ENCODE measurements at regions not wholly inside any gene's neighbourhood (a gene's known extent, or its start where the extent isn't known, plus 50 kb on each side); places are given as distances from the start of the nearest gene placed in this dataset.
A peak's percentile ranks its signal among the peaks of the same experiment; 100 is the strongest.

DNA sequence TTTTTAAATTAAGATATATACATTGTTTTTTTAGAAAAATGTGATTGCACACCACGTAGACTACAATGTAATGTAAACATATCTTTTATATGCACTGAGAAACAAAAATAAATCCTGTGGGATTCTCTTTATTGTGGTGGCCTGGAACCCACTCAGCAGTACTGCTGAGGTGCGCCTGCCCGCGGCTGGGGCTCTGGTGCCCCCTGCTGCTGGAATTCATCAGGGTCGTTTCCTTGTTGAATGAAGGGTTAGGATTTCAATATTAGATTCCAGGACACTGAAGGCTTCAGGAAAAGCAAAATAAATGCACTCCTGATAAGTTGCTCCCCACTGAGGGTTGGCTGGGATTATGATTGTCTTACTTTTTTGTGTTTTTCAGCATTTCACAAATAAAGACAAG is 175.8 kb upstream of the GGTLC1 start:
- H3K27me3 Mint-ChIP-seq = no peaks in the 10 kb centered on the region

DNA sequence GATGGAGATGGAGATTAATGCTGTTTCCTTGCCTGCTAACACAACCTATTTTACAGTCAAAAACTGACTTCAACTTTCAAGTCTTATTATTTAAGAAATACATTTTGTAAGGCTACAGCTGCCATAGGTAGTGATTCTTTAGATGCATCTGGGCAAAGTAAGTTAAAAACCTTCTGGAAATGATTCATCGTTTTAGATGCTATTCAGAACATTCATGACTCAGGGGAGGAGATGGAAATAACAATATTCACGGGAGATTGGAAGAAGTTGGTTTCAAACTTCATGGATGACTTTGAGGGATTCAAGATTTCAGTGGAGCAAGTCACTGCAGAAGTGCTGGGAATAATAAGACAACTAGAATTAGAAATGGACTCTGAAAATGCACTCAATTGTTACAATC is 174.9 kb upstream of the GGTLC1 start:
- Mint-ChIP-seq H3K36me3 (no peaks in the 10 kb centered on the region), H3K4me3 (no peak overlapping the region), H3K27ac (no peak overlapping the region), H3K4me1 (no peaks in the 10 kb centered on the region), H3K9me3 (no peaks in the 10 kb centered on the region), H3K27me3 (no peaks in the 10 kb centered on the region)
- no peak for ATAC-seq

More for the DNA sequence above, 175.8 kb upstream of the GGTLC1 start:
- ATAC-seq = no peak
- Mint-ChIP-seq H3K27ac (no peak overlapping the region), H3K4me3 (no peak overlapping the region), H3K36me3 (no peaks in the 10 kb centered on the region), H3K4me1 (no peaks in the 10 kb centered on the region), H3K9me3 (no peaks in the 10 kb centered on the region)

DNA sequence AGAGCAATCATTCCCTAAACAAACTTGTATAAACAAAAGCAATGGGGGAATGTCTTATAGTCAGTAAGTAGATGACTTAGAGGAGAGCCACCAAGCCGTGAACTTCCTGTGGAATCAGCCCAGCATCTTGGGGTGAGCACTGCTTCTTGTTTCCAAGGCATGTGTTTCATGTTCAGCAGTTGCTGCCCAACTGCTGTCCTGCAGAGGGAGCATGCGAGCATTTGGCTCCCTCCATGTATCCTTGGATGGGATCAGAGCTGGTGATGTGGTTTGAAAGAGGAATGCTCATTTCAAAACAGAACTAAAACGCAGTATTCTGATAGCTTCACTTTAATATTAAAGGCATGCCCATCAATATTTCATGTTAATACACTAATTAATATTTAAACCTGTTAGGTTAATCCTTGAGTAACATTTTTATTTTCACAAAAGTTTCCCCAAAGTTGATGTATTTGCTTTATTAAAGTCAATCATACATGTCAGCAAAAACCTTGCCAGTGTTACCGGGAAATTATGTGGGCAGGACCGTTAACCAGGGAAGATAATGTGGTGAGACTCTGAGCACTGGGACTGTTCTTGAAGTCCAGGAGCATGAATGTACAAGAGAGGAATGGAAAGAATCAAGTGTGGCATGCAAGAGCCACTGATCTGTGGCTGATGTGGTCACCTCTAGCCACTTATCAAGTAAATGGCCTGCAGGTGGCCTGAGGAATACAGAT is 172.1 kb upstream of the GGTLC1 start:
- no peaks in the 10 kb centered on the region for H3K9me3 Mint-ChIP-seq
- no peaks in the 10 kb centered on the region for H3K36me3 Mint-ChIP-seq
- ATAC-seq = no peak
- H3K4me1 Mint-ChIP-seq = no peaks in the 10 kb centered on the region
- H3K27me3 Mint-ChIP-seq = peaks cover 6% of the 10 kb centered on the region
- no peak overlapping the region for H3K27ac Mint-ChIP-seq
- H3K4me3 Mint-ChIP-seq = no peak overlapping the region

DNA sequence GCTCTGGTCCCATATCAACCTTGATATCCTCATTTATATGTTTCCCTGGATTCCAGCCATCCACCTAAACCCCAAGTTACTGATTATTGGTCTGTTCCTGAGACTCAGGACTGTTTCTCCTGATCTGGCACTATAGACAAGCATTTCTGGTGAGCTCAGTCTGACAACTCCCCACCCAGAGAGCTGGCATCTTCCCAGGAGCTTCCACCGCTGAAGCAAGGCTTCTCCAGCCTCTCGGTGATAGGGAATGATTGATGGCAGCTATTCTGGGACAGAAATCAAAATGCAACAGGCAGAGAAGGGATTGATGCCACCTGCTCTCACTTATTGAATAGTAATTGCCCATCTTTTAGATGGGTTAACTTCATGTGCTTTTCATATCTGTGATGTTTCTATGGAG is 169.7 kb upstream of the GGTLC1 start:
- H3K9me3 Mint-ChIP-seq = no peaks in the 10 kb centered on the region
- no peaks in the 10 kb centered on the region for H3K36me3 Mint-ChIP-seq
- no peak overlapping the region for H3K27ac Mint-ChIP-seq
- no peaks in the 10 kb centered on the region for H3K4me1 Mint-ChIP-seq
- H3K27me3 Mint-ChIP-seq = peaks cover 13% of the 10 kb centered on the region
- no peak for ATAC-seq
- no peak overlapping the region for H3K4me3 Mint-ChIP-seq

DNA sequence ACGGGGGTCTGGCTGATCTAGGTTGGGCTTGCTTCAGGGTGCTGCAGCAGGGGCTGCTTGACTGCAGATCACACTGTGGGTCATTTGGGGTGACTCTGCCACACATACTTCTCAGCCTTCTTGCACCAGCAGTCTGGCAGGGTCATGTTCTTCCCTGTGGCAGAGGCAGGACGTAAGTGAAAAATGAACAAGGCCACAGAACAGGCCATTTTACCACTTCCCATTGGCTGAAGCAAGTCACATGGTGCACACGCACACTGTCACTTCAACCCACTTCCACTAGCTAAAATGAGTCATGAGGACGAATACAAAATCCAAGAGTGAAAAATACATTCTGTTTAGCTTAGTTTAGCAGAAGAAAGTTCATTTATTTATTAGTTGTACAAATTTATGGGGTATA is 168.6 kb upstream of the GGTLC1 start:
- no peak for ATAC-seq
- no peaks in the 10 kb centered on the region for H3K36me3 Mint-ChIP-seq
- H3K9me3 Mint-ChIP-seq = no peaks in the 10 kb centered on the region
- H3K4me1 Mint-ChIP-seq = no peaks in the 10 kb centered on the region
- H3K27ac Mint-ChIP-seq = no peak overlapping the region
- H3K27me3 Mint-ChIP-seq = peaks cover 24% of the 10 kb centered on the region
- no peak overlapping the region for H3K4me3 Mint-ChIP-seq

DNA sequence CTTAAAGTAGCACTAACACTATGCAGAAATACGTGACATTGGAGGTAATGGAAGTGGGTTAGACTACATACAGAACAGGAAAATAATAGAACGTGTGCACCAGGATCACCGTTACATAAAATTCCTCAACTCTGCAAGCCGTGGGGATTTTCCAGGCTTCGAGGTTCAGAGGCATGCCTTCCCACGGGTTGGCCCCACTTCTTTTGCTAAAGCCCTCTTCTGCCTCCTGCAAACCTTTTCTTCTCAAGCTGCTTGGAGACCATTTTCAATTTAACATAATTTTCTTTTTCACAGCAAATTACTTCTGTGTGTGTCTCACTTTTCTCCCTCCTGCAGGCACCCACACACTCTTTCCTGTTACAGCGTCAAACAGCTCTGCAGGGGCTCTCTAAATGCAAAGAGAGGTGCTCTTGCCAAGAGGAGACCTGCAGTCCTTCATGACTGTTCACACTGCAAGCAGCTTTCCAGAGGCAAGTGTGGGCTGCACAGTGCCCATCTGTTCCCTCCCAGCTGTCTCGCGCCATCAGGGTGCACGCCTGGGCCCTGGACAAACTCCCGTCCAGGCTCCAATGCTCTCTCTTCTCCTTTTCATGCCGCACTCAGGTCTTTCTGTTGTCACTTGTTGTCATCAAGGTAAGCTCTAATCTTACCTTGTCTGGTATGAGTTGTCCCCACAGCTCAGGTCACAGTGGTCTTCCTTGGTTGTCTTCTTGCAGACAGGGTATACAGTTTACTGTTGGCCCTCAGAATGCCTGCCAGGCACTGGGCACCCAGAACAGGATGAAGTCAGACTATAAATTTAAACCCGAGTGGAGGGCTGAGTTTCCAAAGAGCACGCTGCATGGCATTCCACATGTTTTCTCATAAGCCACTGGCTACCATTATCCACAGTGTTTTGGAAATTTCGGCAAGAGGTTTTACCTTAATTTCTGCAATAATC is 164.8 kb upstream of the GGTLC1 start:
- Mint-ChIP-seq H3K27ac (no peak overlapping the region), H3K4me1 (no peaks in the 10 kb centered on the region), H3K4me3 (no peak overlapping the region), H3K27me3 (peaks cover 34% of the 10 kb centered on the region), H3K36me3 (no peaks in the 10 kb centered on the region), H3K9me3 (peaks cover 9% of the 10 kb centered on the region)
- ATAC-seq = no peak

DNA sequence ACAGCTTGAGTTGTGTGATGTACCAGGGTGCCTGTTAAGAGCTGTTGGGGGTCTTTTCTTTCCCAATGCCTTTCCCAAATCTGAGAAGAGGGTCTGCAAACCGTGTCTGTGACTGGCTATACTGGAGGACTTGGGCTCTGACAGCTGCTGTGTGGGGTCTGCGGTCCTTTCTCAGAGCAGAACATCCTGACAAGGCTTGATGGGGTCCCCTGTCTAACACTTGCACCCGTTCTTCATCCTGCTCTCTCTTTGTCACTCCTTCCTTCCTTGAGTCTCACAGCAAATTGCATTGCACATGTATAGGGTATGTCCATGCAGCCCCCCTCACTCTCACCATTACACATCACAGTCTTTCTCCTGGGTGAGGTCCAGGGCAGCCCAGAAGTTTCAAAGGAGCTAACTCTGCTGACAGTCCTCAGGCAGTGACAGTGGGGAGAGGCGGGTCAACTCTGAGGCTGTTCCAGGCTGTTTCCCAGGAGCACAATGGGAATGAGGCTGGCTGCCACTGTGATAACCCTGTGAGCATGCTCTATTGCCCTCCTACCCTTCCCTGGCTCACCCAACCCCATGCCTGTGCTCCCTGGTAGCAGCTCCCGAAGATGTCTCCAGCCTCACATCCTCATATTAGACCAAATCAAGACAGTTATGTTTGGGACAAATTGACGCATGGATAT is 163.2 kb upstream of the GGTLC1 start:
- H3K9me3 Mint-ChIP-seq = peaks cover 9% of the 10 kb centered on the region
- ATAC-seq = no peak
- H3K4me1 Mint-ChIP-seq = no peaks in the 10 kb centered on the region
- H3K36me3 Mint-ChIP-seq = no peaks in the 10 kb centered on the region
- H3K27me3 Mint-ChIP-seq = peaks cover 34% of the 10 kb centered on the region
- H3K27ac Mint-ChIP-seq = no peak overlapping the region
- no peak overlapping the region for H3K4me3 Mint-ChIP-seq

DNA sequence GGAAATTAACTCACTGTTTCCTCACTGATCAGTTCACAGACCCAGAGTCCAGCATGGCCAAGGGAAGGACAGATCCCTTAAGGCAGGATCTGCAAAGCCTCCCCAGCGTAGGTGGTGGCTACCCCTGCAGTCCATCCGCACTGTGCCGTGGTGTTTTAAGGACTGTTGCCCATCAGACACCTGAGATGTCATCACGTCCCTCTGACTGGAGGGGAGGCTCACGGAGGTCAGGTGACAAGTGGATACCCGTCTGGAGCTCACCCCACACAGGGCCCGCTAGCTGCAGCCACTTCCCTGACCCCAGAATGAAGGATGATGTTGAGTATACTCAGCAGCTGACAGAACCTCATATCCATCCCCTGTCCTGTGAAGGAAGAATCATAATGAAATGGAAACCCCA is 161.8 kb upstream of the GGTLC1 start:
- peaks cover 9% of the 10 kb centered on the region for H3K9me3 Mint-ChIP-seq
- no peaks in the 10 kb centered on the region for H3K4me1 Mint-ChIP-seq
- H3K27me3 Mint-ChIP-seq = peaks cover 28% of the 10 kb centered on the region
- no peak overlapping the region for H3K27ac Mint-ChIP-seq
- H3K36me3 Mint-ChIP-seq = no peaks in the 10 kb centered on the region
- no peak overlapping the region for H3K4me3 Mint-ChIP-seq
- no peak for ATAC-seq

DNA sequence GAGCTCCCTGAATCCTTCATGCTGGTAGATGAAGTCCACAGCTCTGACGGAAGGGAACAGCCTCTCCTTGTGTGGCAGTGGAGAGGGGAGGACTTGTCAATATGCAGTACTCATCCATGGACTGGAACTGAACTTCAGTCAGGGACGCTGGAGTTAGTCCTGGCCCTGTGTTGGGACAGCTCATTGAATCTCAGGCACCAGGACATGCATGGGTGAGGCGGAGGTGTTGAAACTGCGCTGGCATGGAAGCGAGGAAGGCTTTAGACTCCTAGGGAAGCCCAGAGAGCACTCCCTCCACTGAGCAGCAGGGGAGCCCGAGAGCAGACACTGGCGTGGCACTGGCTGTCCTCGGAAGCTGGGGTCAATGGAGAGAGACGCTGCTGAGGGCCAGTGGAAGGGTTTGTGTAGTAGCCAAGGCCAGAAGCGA is 161.3 kb upstream of the GGTLC1 start:
- Mint-ChIP-seq H3K27me3 (peaks cover 28% of the 10 kb centered on the region), H3K9me3 (peaks cover 9% of the 10 kb centered on the region), H3K27ac (no peak overlapping the region), H3K36me3 (no peaks in the 10 kb centered on the region), H3K4me3 (no peak overlapping the region), H3K4me1 (no peaks in the 10 kb centered on the region)
- ATAC-seq = no peak

DNA sequence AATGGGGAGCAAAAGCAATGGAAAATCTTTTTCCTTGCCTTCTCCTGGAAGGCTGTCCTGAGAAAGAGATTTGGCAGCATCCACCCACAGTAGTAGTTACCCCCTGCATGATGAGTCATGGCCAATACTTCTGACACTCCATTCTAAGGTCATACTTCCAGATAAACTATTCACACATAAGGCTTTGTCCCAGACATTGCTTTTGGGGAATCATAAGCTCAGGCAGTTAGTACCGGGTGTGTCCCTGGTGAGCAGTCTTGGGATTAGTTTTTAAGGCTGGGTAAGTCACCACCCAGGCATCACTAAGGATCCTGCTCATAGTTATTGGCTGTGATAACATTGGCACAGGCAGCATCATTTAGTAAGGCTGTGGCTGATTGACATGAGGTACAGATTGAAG is 160.6 kb upstream of the GGTLC1 start:
- H3K4me3 Mint-ChIP-seq = no peak overlapping the region
- H3K36me3 Mint-ChIP-seq = no peaks in the 10 kb centered on the region

DNA sequence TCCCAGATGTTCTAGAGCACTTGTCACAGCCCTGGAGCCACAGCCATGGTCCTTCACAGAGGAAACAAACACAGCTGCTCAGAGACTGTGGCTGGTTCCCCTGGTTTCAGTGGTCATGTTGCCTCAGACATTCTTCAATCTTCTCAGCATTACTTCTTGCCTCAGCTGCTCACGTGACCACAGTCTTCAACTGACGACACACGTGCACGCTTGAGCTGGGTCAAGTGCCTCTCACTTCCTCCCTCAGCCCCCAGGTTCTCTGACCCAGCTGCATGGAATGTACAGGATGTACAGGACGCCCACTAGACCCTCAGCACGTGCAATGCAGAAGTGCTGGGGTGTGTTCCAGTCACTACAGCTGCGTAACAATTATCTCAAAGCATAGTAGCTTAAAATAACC is 159.8 kb upstream of the GGTLC1 start:
- ATAC-seq = peak; percentile 41
- H3K36me3 Mint-ChIP-seq = no peaks in the 10 kb centered on the region
- peaks cover 9% of the 10 kb centered on the region for H3K9me3 Mint-ChIP-seq
- peaks cover 22% of the 10 kb centered on the region for H3K27me3 Mint-ChIP-seq
- H3K4me1 Mint-ChIP-seq = no peaks in the 10 kb centered on the region
- no peak overlapping the region for H3K4me3 Mint-ChIP-seq
- no peak overlapping the region for H3K27ac Mint-ChIP-seq

More for the DNA sequence above, 160.6 kb upstream of the GGTLC1 start:
- H3K27me3 Mint-ChIP-seq = peaks cover 28% of the 10 kb centered on the region
- H3K27ac Mint-ChIP-seq = no peak overlapping the region
- ATAC-seq = no peak
- H3K4me1 Mint-ChIP-seq = no peaks in the 10 kb centered on the region
- peaks cover 9% of the 10 kb centered on the region for H3K9me3 Mint-ChIP-seq

DNA sequence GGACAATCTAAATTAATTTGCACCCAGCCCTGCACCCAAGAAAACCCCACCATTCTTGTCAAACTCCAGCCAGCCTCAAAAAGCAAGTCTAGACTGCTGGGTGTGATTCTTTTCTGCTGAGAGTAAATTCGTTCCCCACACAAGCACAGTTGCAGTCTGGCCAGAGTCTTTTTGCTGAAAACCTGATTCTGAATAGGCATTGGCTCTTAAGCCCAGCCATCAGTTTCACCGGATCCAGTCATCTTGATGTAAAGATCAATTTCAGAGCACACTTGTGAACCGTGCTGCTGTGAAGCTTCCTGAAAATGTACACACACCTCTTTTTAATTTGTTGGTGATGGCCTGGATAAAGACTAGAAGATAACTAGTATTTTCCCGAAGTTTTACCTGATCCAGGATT is 159.4 kb upstream of the GGTLC1 start:
- H3K27ac Mint-ChIP-seq = no peak overlapping the region
- no peaks in the 10 kb centered on the region for H3K36me3 Mint-ChIP-seq
- peaks cover 18% of the 10 kb centered on the region for H3K27me3 Mint-ChIP-seq
- no peak for ATAC-seq
- H3K9me3 Mint-ChIP-seq = peaks cover 9% of the 10 kb centered on the region
- H3K4me3 Mint-ChIP-seq = no peak overlapping the region
- H3K4me1 Mint-ChIP-seq = no peaks in the 10 kb centered on the region

DNA sequence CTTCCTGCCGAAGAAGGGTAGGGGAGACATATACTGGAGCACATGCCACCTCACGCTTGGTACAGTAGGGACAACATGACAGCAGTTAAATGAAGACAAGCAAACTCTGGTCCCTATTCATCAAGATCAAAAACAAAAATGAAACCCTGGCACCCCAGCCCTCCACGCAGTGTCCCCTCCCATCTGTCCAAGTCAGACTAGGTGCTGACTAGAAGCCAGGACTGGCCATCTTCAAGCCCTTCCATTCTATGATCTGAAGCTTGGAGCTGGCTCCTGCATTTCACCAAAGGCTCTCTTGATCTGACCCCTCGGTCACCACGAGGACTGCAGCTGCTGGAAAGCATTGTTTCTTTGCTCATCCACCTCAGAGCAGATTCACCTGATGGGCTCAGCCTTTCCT is 158.9 kb upstream of the GGTLC1 start:
- H3K9me3 Mint-ChIP-seq = peaks cover 9% of the 10 kb centered on the region
- no peaks in the 10 kb centered on the region for H3K4me1 Mint-ChIP-seq

DNA sequence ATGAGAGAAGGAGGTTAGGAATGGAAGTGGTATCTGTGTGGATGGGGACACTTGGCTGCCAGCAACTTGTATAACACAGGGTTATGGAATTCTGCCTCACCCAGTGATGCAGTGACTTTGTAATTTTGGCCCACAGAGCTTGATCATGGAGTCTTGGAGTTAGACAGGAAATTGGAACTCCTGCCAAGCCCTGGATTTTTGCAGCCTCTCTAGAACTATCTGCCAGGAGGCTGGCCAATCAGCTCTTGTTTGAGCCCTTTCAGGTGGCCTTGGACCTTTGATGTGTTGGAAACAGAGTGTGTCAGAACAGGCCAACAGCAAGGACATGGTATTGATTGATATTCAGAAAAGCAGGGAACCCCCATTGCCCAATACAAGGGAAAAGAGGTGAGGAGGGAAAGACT is 157.7 kb upstream of the GGTLC1 start:
- no peak for ATAC-seq
- Mint-ChIP-seq H3K36me3 (no peaks in the 10 kb centered on the region), H3K27me3 (peaks cover under 1% of the 10 kb centered on the region), H3K27ac (no peak overlapping the region), H3K4me1 (no peaks in the 10 kb centered on the region), H3K4me3 (no peak overlapping the region), H3K9me3 (peaks cover 14% of the 10 kb centered on the region)

More for the DNA sequence above, 158.9 kb upstream of the GGTLC1 start:
- H3K36me3 Mint-ChIP-seq = no peaks in the 10 kb centered on the region
- peaks cover 13% of the 10 kb centered on the region for H3K27me3 Mint-ChIP-seq
- H3K27ac Mint-ChIP-seq = no peak overlapping the region
- ATAC-seq = no peak
- no peak overlapping the region for H3K4me3 Mint-ChIP-seq

DNA sequence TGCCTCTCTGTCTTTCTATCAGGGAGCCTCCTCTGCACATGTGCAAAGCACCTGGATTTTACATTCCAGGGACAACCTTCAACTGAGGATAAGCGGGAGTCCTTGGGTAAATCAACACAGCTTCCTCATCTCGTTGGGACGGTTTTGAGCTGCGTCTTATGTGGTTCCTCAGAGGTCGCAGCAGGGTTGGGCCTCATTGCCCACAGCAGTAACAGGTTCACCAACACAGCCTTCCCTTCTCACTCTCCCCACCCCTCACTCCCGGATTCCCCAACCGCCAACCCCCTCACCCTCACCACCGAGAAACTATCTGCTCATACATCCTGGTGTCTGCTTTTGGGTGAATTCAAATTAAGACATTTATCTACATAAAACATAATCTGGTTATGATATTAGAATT is 155.8 kb upstream of the GGTLC1 start:
- Mint-ChIP-seq H3K36me3 (no peaks in the 10 kb centered on the region), H3K4me3 (no peak overlapping the region), H3K9me3 (peaks cover 13% of the 10 kb centered on the region), H3K27ac (no peak overlapping the region), H3K27me3 (no peaks in the 10 kb centered on the region), H3K4me1 (no peaks in the 10 kb centered on the region)
- no peak for ATAC-seq
